Cardiac fibroblast (primary cell): ENCODE measurements at regions not wholly inside any gene's neighbourhood (a gene's known extent, or its start where the extent isn't known, plus 50 kb on each side); places are given as distances from the start of the nearest gene placed in this dataset.

Experiments used
- DNase-seq, 2 donors: peaks; one replicate each; pipeline versions ENCODE4 v3.0.0 to v3.0.0-alpha.2; 2010; ENCODE audit warnings: low read depth in 2 of 2
- H3K4me3 ChIP-seq, 2 donors: replicated peaks in 1 of 2; 1 replicate in 1 of 2; 2 replicates in 1 of 2; pipeline ENCODE4 v1.5.1; 2011; ENCODE audit warnings: low read depth in 2 of 2, low read length in 2 of 2, mild to moderate bottlenecking in 2 of 2, moderate library complexity in 1 of 2
- TF ChIP-seq, protein P1 (sequence below): IDR thresholded peaks from one replicate; pipeline ENCODE4 v1.5.1; 2011; ENCODE audit warnings: low read depth, mild to moderate bottlenecking, low read length, inconsistent platforms

DNA sequence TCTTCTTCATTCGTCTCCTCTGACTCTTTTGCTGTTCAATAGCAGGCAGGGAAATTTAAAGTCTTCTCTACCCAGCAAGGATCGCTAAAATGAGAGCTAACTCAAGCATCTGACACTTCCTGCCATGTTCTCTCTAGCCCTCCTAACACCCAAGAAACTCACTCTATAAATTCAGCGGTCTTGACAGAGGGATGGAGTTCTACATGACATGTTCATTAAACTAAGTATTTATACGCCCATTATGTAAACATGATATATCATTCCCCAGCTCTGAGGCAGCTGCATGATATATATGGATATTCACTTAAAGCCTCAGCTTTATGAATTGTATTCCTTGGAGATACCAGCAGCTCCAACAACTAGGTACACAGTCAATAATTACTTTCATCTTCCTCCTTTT lies 231.0 kb downstream of the METTL4 start:
- TF ChIP-seq, protein P1, sequence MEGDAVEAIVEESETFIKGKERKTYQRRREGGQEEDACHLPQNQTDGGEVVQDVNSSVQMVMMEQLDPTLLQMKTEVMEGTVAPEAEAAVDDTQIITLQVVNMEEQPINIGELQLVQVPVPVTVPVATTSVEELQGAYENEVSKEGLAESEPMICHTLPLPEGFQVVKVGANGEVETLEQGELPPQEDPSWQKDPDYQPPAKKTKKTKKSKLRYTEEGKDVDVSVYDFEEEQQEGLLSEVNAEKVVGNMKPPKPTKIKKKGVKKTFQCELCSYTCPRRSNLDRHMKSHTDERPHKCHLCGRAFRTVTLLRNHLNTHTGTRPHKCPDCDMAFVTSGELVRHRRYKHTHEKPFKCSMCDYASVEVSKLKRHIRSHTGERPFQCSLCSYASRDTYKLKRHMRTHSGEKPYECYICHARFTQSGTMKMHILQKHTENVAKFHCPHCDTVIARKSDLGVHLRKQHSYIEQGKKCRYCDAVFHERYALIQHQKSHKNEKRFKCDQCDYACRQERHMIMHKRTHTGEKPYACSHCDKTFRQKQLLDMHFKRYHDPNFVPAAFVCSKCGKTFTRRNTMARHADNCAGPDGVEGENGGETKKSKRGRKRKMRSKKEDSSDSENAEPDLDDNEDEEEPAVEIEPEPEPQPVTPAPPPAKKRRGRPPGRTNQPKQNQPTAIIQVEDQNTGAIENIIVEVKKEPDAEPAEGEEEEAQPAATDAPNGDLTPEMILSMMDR: no peak
- H3K4me3 ChIP-seq: no peak overlapping the region
- no peak for DNase-seq

DNA sequence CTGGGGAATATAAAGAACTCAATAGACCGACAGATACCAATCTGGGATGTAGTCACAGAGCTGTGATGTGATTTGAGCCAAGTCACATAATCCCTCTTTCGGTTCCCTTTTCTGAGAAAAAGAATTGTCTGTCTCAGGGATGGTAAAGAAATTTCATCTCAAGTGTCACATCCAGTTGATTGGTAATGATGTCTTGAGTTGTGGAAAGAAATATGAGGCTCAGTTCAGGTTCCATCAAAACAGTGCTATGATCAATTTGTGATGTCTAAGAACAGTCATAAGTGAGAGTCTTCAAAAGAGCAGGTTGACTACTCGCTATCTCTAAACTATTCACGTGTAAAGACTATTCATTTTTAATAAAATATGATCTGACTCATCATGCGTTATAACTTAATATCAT lies 223.3 kb downstream of the METTL4 start:
- TF ChIP-seq, protein P1: no peak
- DNase-seq: no peak
- H3K4me3 ChIP-seq: no peak overlapping the region

DNA sequence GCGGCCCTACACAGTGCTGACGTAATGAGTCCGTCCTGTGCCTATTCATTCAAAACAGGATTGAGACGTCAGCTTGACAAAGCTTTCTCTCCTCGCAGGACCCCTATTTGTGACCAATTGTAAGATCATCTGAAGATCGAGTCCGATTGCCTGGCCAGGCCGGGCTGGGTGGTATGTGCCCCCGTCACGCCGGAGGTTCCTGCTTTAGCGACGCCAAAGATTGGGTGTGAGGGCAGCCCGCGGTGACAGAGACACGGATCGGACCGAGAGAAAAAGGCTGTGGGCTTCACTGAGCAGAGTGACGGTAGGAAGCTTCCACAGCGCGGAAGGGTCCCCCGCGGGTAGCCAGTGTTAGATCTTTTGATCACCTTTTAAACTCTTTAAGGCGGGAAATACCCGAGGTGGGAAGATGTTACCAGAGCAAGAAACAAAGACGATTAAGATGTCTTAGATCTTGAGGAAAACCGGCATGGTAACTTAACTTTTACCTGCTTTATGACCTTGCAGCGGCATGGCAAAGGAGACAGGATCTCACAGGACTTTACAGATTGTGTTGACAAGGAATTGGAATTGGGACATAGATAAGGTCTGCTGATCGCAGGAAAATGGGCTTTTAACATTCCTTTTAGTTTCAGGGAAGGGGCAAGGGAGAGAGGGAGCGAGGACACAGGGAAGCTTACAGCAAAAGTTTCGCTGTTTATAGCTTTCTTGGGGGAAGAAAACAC lies 220.0 kb downstream of the METTL4 start:
- DNase-seq: no peak
- TF ChIP-seq, protein P1: no peak
- H3K4me3 ChIP-seq: no peak overlapping the region

DNA sequence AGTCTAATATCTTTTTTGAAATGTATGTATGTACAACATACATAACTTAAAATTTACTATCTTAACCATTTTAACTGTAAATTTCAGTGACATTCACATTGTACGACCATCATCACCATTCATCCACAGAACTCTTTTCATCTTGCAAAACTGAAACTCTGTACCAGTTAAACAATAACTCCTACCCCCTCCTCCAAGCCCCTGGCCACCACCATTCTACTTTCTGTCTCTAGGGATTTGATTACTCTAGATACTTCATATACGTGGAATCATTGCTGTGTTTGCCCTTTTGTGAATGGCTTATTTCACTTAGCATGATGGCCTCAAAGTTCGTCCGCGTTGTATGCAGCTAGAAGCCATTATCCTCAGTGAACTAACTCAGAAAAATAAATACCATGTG lies 217.0 kb downstream of the METTL4 start:
- no peak overlapping the region for H3K4me3 ChIP-seq
- TF ChIP-seq, protein P1: no peak
- no peak for DNase-seq

DNA sequence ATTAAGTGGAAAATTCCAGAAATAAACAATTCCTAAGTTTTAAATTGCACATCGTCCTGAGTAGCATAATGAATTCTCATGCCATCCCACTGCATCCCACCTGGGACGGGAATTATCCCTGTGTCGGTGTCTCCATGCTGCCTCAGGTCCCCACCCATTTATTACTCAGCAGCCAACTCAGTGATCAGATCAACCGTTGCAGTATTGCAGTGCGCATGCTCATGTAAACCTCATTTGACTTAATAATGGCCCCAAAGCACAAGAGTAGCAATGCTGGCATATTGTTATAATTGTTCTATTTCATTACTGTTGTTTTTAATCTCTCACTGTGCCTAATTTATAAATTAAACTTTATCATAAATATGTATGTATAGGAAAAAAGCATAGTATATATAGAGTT lies 214.4 kb downstream of the METTL4 start:
- TF ChIP-seq, protein P1: no peak
- H3K4me3 ChIP-seq: no peak overlapping the region
- no peak for DNase-seq

DNA sequence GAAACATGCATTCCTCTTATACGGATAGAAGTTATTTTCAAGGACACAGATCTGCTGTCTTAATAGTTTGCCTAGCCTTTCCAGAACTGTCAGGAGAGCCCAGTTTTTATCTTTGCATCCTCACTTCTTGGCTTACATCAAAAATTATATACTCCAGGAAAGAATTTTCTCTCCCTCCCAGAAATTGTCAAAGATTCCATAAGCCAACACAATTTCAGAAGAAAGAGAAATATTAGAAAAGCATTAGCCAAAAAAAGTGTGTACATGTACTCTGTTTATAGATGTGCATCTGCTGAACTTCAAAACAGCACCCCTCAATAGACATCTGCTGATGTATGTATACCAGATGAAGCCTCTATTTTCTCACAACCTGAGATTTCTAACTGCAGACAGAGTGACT lies 210.4 kb downstream of the METTL4 start:
- H3K4me3 ChIP-seq: no peak overlapping the region
- TF ChIP-seq, protein P1: no peak
- no peak for DNase-seq

DNA sequence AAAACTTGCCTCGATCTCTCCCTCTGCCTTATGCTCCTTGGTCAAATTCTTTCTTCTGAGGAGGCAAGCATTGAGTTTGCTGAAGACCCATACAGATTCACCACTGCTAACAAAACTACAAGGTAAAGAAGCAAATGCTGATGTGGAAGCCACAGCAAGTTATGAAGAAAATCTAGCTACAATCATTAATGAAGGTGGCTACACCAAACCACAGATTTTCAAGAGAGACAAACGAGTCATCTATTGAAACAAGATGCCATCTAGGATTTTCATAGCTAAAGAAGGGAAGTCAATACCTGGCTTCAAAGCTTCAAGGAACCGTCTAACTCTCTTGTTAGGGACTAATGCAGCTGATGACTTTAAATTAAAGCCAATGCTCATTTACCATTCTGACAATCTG lies 203.2 kb downstream of the METTL4 start:
- TF ChIP-seq, protein P1: no peak
- DNase-seq: no peak
- H3K4me3 ChIP-seq: no peak overlapping the region
